ENCODE measurements at regions not wholly inside any gene's neighbourhood (a gene's known extent, or its start where the extent isn't known, plus 50 kb on each side); places are given as distances from the start of the nearest gene placed in this dataset.

GRCh38 chr18:70827632-70828031 lies 538.8 kb downstream of the SOCS6 start:
- H2AK5ac ChIP-seq (ENCODE audit: low read length) = no peak overlapping the region
- H3K9me3 ChIP-seq (ENCODE audit: insufficient read depth, low read depth, low read length) = no peaks in the 10 kb centered on the region
- no peak overlapping the region for H2AFZ ChIP-seq (ENCODE audit: insufficient read depth, low read length, poor library complexity)
- H3K27me3 ChIP-seq (ENCODE audit: insufficient read depth, low read length) = no peaks in the 10 kb centered on the region
- no peak overlapping the region for H3K23ac ChIP-seq (ENCODE audit: low read length)
- H2BK120ac ChIP-seq (ENCODE audit: insufficient read depth, low read length, poor library complexity) = peak overlapping the region; percentile 33
- no peak for DNase-seq
- H3K36me3 ChIP-seq (ENCODE audit: control insufficient read depth in 1 of 2, insufficient read depth in 2 of 2, low read length in 2 of 2) = no peaks in the 10 kb centered on the region
- no peak overlapping the region for H3K9ac ChIP-seq (ENCODE audit: low read length)
- no peaks in the 10 kb centered on the region for H3K79me2 ChIP-seq (ENCODE audit: control insufficient read depth, insufficient read depth, low read length, poor library complexity)
- peaks cover 9 to 11% of the 10 kb centered on the region in 2 experiments for H3K4me1 ChIP-seq (ENCODE audit: control insufficient read depth in 1 of 2, insufficient read depth in 2 of 2, low read length in 2 of 2)
- H3K4ac ChIP-seq (ENCODE audit: low read depth, low read length) = no peak overlapping the region
- H3K4me2 ChIP-seq (ENCODE audit: low read length) = peak overlapping the region; percentile 55
- no peak overlapping the region for H3K4me3 ChIP-seq (ENCODE audit: low read depth, low read length)
- WGBS (ENCODE audit: extremely low coverage, insufficient coverage, insufficient read length) = no CpG with 5 or more reads among the region's 3 CpGs
- H3K14ac ChIP-seq (ENCODE audit: low read length) = no peak overlapping the region
- H4K91ac ChIP-seq (ENCODE audit: low read depth, low read length) = peak overlapping the region; percentile 39
- no peak overlapping the region for H4K8ac ChIP-seq (ENCODE audit: low read depth, low read length)
- peak overlapping the region; percentile 98 for H3K27ac ChIP-seq (ENCODE audit: low read depth, low read length)
- no peak overlapping the region for H3K18ac ChIP-seq (ENCODE audit: low read length)
- H3K79me1 ChIP-seq (ENCODE audit: low read length) = peaks cover 15% of the 10 kb centered on the region
- no peak overlapping the region for H2BK12ac ChIP-seq (ENCODE audit: low read length)
- H4K12ac ChIP-seq (ENCODE audit: low read depth, low read length) = no peak overlapping the region
- peak overlapping the region; percentile 51 for H2BK5ac ChIP-seq (ENCODE audit: low read depth, low read length, poor library complexity)

DNA sequence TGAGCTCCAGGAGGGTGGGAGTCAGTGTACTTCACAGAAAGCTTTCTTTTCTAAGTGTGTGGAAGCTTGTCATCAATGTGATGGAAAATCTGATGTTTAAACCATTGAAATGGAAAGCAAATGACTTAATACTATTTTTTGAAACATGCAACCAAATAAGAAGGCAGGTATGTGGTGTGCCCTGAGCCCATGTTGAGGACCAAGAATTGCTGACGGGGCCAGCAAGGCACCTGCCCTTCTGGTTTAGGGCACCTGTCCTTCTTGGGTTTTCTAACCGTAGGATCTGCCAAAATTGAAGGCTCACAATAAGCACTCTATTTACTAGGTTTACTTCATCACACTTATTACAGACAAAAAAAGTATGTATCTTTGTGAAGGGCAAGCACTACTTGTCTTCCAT lies 537.7 kb downstream of the SOCS6 start:
- H3K4me1 ChIP-seq (ENCODE audit: control insufficient read depth in 1 of 2, insufficient read depth in 2 of 2, low read length in 2 of 2) = peaks cover 9 to 11% of the 10 kb centered on the region in 2 experiments
- no peak overlapping the region for H3K4me3 ChIP-seq (ENCODE audit: low read depth, low read length)
- no peak overlapping the region for H3K4ac ChIP-seq (ENCODE audit: low read depth, low read length)
- WGBS (ENCODE audit: extremely low coverage, insufficient coverage, insufficient read length) = no CpG with 5 or more reads among the region's 2 CpGs
- H2AFZ ChIP-seq (ENCODE audit: insufficient read depth, low read length, poor library complexity) = no peak overlapping the region
- H2BK5ac ChIP-seq (ENCODE audit: low read depth, low read length, poor library complexity) = peak overlapping the region; percentile 79
- H3K79me2 ChIP-seq (ENCODE audit: control insufficient read depth, insufficient read depth, low read length, poor library complexity) = no peaks in the 10 kb centered on the region
- H2BK12ac ChIP-seq (ENCODE audit: low read length) = peak overlapping the region; percentile 18
- H2BK120ac ChIP-seq (ENCODE audit: insufficient read depth, low read length, poor library complexity) = peak overlapping the region; percentile 87
- H4K8ac ChIP-seq (ENCODE audit: low read depth, low read length) = peak overlapping the region; percentile 22
- H3K27me3 ChIP-seq (ENCODE audit: insufficient read depth, low read length) = no peaks in the 10 kb centered on the region
- H3K18ac ChIP-seq (ENCODE audit: low read length) = no peak overlapping the region
- H3K79me1 ChIP-seq (ENCODE audit: low read length) = peaks cover 15% of the 10 kb centered on the region
- H3K14ac ChIP-seq (ENCODE audit: low read length) = peak overlapping the region; percentile 55
- H4K91ac ChIP-seq (ENCODE audit: low read depth, low read length) = peak overlapping the region; percentile 90
- no peaks in the 10 kb centered on the region for H3K9me3 ChIP-seq (ENCODE audit: insufficient read depth, low read depth, low read length)
- H3K23ac ChIP-seq (ENCODE audit: low read length) = no peak overlapping the region
- peak overlapping the region; percentile 71 for H2AK5ac ChIP-seq (ENCODE audit: low read length)
- DNase-seq = no peak
- no peaks in the 10 kb centered on the region for H3K36me3 ChIP-seq (ENCODE audit: control insufficient read depth in 1 of 2, insufficient read depth in 2 of 2, low read length in 2 of 2)
- H3K27ac ChIP-seq (ENCODE audit: low read depth, low read length) = peak overlapping the region; percentile 91
- no peak overlapping the region for H4K12ac ChIP-seq (ENCODE audit: low read depth, low read length)
- no peak overlapping the region for H3K9ac ChIP-seq (ENCODE audit: low read length)
- H3K4me2 ChIP-seq (ENCODE audit: low read length) = no peak overlapping the region

DNA sequence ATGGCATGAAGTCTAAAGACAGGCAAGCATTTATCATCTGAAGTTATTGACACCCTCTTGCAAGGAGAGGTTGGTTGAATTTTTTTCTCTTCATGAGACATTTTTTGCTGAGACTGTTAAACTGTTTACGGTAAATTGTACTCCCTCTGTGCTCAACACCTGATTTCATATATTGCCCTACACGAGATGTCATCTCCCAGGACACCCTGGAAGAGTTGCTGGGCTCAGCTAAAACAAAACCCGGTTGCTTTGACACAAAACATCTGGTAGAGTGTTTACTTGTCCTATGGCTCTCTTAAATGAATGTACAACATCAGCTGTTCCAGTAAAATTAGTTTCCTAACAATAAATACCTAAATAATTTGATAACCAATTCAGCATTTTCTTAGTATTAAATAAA lies 533.8 kb downstream of the SOCS6 start:
- no peak overlapping the region for H3K4ac ChIP-seq (ENCODE audit: low read depth, low read length)
- H3K18ac ChIP-seq (ENCODE audit: low read length) = no peak overlapping the region
- H3K4me1 ChIP-seq (ENCODE audit: control insufficient read depth in 1 of 2, insufficient read depth in 2 of 2, low read length in 2 of 2) = peaks cover 6 to 9% of the 10 kb centered on the region in 2 experiments
- no peaks in the 10 kb centered on the region for H3K27me3 ChIP-seq (ENCODE audit: insufficient read depth, low read length)
- H2BK12ac ChIP-seq (ENCODE audit: low read length) = peak overlapping the region; percentile 72
- no peak for DNase-seq
- WGBS (ENCODE audit: extremely low coverage, insufficient coverage, insufficient read length) = no CpG with 5 or more reads among the region's 3 CpGs
- no peak overlapping the region for H3K4me3 ChIP-seq (ENCODE audit: low read depth, low read length)
- H4K8ac ChIP-seq (ENCODE audit: low read depth, low read length) = no peak overlapping the region
- H4K12ac ChIP-seq (ENCODE audit: low read depth, low read length) = no peak overlapping the region
- H2AFZ ChIP-seq (ENCODE audit: insufficient read depth, low read length, poor library complexity) = no peak overlapping the region
- no peak overlapping the region for H3K9ac ChIP-seq (ENCODE audit: low read length)
- peaks cover 13% of the 10 kb centered on the region for H3K79me1 ChIP-seq (ENCODE audit: low read length)
- H3K14ac ChIP-seq (ENCODE audit: low read length) = no peak overlapping the region
- no peak overlapping the region for H3K23ac ChIP-seq (ENCODE audit: low read length)
- H3K36me3 ChIP-seq (ENCODE audit: control insufficient read depth in 1 of 2, insufficient read depth in 2 of 2, low read length in 2 of 2) = no peaks in the 10 kb centered on the region
- no peaks in the 10 kb centered on the region for H3K79me2 ChIP-seq (ENCODE audit: control insufficient read depth, insufficient read depth, low read length, poor library complexity)
- H2AK5ac ChIP-seq (ENCODE audit: low read length) = no peak overlapping the region
- no peak overlapping the region for H3K4me2 ChIP-seq (ENCODE audit: low read length)
- no peak overlapping the region for H4K91ac ChIP-seq (ENCODE audit: low read depth, low read length)
- H3K9me3 ChIP-seq (ENCODE audit: insufficient read depth, low read depth, low read length) = no peaks in the 10 kb centered on the region
- H2BK120ac ChIP-seq (ENCODE audit: insufficient read depth, low read length, poor library complexity) = no peak overlapping the region
- no peak overlapping the region for H3K27ac ChIP-seq (ENCODE audit: low read depth, low read length)
- H2BK5ac ChIP-seq (ENCODE audit: low read depth, low read length, poor library complexity) = no peak overlapping the region

GRCh38 chr18:70822117-70822516 lies 533.3 kb downstream of the SOCS6 start:
- Histone ChIP-seq H2AK5ac (ENCODE audit: low read length) (no peak overlapping the region), H4K8ac (ENCODE audit: low read depth, low read length) (no peak overlapping the region), H2BK120ac (ENCODE audit: insufficient read depth, low read length, poor library complexity) (no peak overlapping the region), H3K4me2 (ENCODE audit: low read length) (no peak overlapping the region), H3K27me3 (ENCODE audit: insufficient read depth, low read length) (no peaks in the 10 kb centered on the region), H3K9me3 (ENCODE audit: insufficient read depth, low read depth, low read length) (no peaks in the 10 kb centered on the region), H3K4me3 (ENCODE audit: low read depth, low read length) (no peak overlapping the region), H3K18ac (ENCODE audit: low read length) (no peak overlapping the region), H2AFZ (ENCODE audit: insufficient read depth, low read length, poor library complexity) (no peak overlapping the region), H2BK5ac (ENCODE audit: low read depth, low read length, poor library complexity) (no peak overlapping the region), H3K79me1 (ENCODE audit: low read length) (peaks cover 10% of the 10 kb centered on the region), H4K12ac (ENCODE audit: low read depth, low read length) (no peak overlapping the region), H3K36me3 (ENCODE audit: control insufficient read depth in 1 of 2, insufficient read depth in 2 of 2, low read length in 2 of 2) (no peaks in the 10 kb centered on the region), H3K4ac (ENCODE audit: low read depth, low read length) (no peak overlapping the region), H2BK12ac (ENCODE audit: low read length) (no peak overlapping the region), H3K9ac (ENCODE audit: low read length) (no peak overlapping the region), H3K4me1 (ENCODE audit: control insufficient read depth in 1 of 2, insufficient read depth in 2 of 2, low read length in 2 of 2) (peaks cover 6 to 9% of the 10 kb centered on the region in 2 experiments), H3K79me2 (ENCODE audit: control insufficient read depth, insufficient read depth, low read length, poor library complexity) (no peaks in the 10 kb centered on the region), H3K23ac (ENCODE audit: low read length) (no peak overlapping the region), H4K91ac (ENCODE audit: low read depth, low read length) (no peak overlapping the region), H3K27ac (ENCODE audit: low read depth, low read length) (no peak overlapping the region), H3K14ac (ENCODE audit: low read length) (no peak overlapping the region)
- DNase-seq = no peak
- WGBS (ENCODE audit: extremely low coverage, insufficient coverage, insufficient read length) = no CpG with 5 or more reads among the region's 3 CpGs
